ENCODE measurements at regions not wholly inside any gene's neighbourhood (a gene's known extent, or its start where the extent isn't known, plus 50 kb on each side); places are given as distances from the start of the nearest gene placed in this dataset.

- ChIA-PET CTCF (interaction anchor here (0.9 to 1.0 kb wide), 2 partner anchors 40 to 222 kb away, joined by 3 to 4 read pairs; no protein-coding TSS in a partner anchor), SMC1A (ENCODE audit: uncharacterized antibody, unreplicated experiment) (no interaction called here), RAD21 (ENCODE audit: unreplicated experiment) (no interaction called here), POLR2A (no interaction called here)
- H3K36me3 ChIP-seq (ENCODE audit: control insufficient read depth in 2 of 2, insufficient read depth in 2 of 2, low read length in 1 of 2): no peaks in the 10 kb centered on the region
- FAIRE-seq: peak; percentile 75
- no peaks in the 10 kb centered on the region for H3K4me1 ChIP-seq (ENCODE audit: control insufficient read depth, insufficient read depth, low read length)
- no peak overlapping the region for H3K4me2 ChIP-seq (ENCODE audit: control insufficient read depth, insufficient read depth)
- H3K9ac ChIP-seq (ENCODE audit: control insufficient read depth, insufficient read depth, low read length): no peak overlapping the region
- no peaks in the 10 kb centered on the region for H4K20me1 ChIP-seq (ENCODE audit: control insufficient read depth, insufficient read depth)
- ATAC-seq: peak; percentile 62
- 44% methylated on average over 8 of the region's 8 CpGs for WGBS (ENCODE audit: insufficient coverage, insufficient replicate concordance, low lambda C conversion rate, missing lambda C conversion rate)
- H3K79me2 ChIP-seq (ENCODE audit: control insufficient read depth, insufficient read depth, low read length): no peaks in the 10 kb centered on the region
- no peak overlapping the region for H3K27ac ChIP-seq (ENCODE audit: control insufficient read depth, insufficient read depth)
- H3K9me3 ChIP-seq (replicated peaks; ENCODE audit: control insufficient read depth, insufficient read depth, low read length): no peaks in the 10 kb centered on the region
- no peak overlapping the region for H2AFZ ChIP-seq (ENCODE audit: control insufficient read depth, low read depth, low read length)
- peak; percentile 30 for DNase-seq (ENCODE audit: low read depth, low spot score)
- no peak overlapping the region for H3K4me3 ChIP-seq
- intact Hi-C loops (cut with micrococcal nuclease; ENCODE audit: unreplicated experiment): loop anchor here (5.0 kb wide), 1 partner anchor 161 kb away; no protein-coding TSS in a partner anchor
- in situ Hi-C loops (cut with MboI): no loop called here
- H3K27me3 ChIP-seq (replicated peaks in 1 of 2; ENCODE audit: control insufficient read depth in 2 of 2, insufficient read depth in 2 of 2, low read length in 1 of 2): no peaks in the 10 kb centered on the region; a peak in 1 of 4 replicates
- TF ChIP-seq ZNF384 (IDR thresholded peaks at IDR 0.05; ENCODE audit: borderline replicate concordance, low read depth, low read length) (0 out of 2 replicates have a peak, but pooled peaks have one; percentile 44), CBX5 (IDR thresholded peaks at IDR 0.05; ENCODE audit: low read depth) (0 out of 2 replicates have a peak, but pooled peaks have one; percentile 56), KDM1A (IDR thresholded peaks at IDR 0.05; ENCODE audit: borderline replicate concordance) (no peak), ZSCAN29 (IDR thresholded peaks at IDR 0.05) (no peak), RCOR1 (conservative IDR thresholded peaks at IDR 0.05; ENCODE audit: low read depth, low read length) (no peak), RAD51 (IDR thresholded peaks at IDR 0.05) (no peak), CTCF (IDR thresholded peaks at IDR 0.05 in 2 of 3, conservative IDR thresholded peaks at IDR 0.05 in 1 of 3; ENCODE audit: control insufficient read depth in 2 of 3, extremely low read depth in 1 of 3, insufficient read depth in 1 of 3, low read depth in 3 of 3, low read length in 3 of 3) (peak in 2 of 3 experiments; percentile 24 to 50; a peak in 4 of 6 replicates), JUNB (IDR thresholded peaks at IDR 0.05) (no peak), KLF5 (IDR thresholded peaks at IDR 0.05; ENCODE audit: partially characterized antibody) (no peak), EZH2 (IDR thresholded peaks at IDR 0.05; ENCODE audit: borderline replicate concordance, control insufficient read depth, low read depth, low read length) (no peak), CBFB (IDR thresholded peaks at IDR 0.05; ENCODE audit: low read depth) (no peak), SMC3 (IDR thresholded peaks at IDR 0.05; ENCODE audit: borderline replicate concordance, low read length) (peak; percentile 58; the same call in 1 of the 2 replicates), RAD21 (IDR thresholded peaks at IDR 0.05; ENCODE audit: insufficient read depth, low read depth, low read length) (peak; percentile 84), SIX5 (IDR thresholded peaks at IDR 0.05; ENCODE audit: low read depth, low read length, severe bottlenecking) (no peak), ZBTB4 (CRISPR knock-in tag; IDR thresholded peaks at IDR 0.05) (no peak)
- no TSS peak for BruUV-seq (replicated peaks)
These were observed 99.5 kb upstream of the FBXL17 start for GRCh38 chr5:108481355-108481931.

Measured in GM12878 (cell line).